ENCODE measurements at regions not wholly inside any gene's neighbourhood (a gene's known extent, or its start where the extent isn't known, plus 50 kb on each side); places are given as distances from the start of the nearest gene placed in this dataset.

DNA sequence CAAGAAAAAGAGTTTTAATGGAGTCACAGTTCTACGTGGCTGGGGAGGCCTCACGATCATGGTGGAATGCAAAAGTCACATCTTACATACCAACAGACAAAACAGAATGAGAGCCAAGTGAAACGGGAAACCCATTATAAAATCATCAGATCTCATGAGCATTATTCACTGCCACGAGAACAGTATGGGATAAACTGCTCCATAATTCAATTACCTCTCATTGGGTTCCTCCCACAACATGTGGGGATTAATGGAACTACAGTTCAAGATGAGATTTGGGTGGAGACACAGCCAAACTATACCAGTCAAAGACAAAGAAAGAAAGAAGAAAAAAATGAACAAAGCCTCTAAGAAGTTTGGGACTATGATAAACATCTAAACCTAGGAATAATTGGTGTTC, 158.9 kb downstream of the GC start:
- H3K9ac ChIP-seq (ENCODE audit: extremely low read depth, low read length, poor library complexity, severe bottlenecking): no peak overlapping the region
- H3K9me3 Mint-ChIP-seq: peaks cover 70% of the 10 kb centered on the region
- no peaks in the 10 kb centered on the region for H3K4me1 Mint-ChIP-seq
- TF ChIP-seq, protein P1, sequence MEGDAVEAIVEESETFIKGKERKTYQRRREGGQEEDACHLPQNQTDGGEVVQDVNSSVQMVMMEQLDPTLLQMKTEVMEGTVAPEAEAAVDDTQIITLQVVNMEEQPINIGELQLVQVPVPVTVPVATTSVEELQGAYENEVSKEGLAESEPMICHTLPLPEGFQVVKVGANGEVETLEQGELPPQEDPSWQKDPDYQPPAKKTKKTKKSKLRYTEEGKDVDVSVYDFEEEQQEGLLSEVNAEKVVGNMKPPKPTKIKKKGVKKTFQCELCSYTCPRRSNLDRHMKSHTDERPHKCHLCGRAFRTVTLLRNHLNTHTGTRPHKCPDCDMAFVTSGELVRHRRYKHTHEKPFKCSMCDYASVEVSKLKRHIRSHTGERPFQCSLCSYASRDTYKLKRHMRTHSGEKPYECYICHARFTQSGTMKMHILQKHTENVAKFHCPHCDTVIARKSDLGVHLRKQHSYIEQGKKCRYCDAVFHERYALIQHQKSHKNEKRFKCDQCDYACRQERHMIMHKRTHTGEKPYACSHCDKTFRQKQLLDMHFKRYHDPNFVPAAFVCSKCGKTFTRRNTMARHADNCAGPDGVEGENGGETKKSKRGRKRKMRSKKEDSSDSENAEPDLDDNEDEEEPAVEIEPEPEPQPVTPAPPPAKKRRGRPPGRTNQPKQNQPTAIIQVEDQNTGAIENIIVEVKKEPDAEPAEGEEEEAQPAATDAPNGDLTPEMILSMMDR (conservative IDR thresholded peaks at IDR 0.05): peak; percentile 12
- no peak for DNase-seq
- no peaks in the 10 kb centered on the region for H3K4me1 ChIP-seq (ENCODE audit: control insufficient read depth, insufficient read depth, low read length)
- no peaks in the 10 kb centered on the region for H3K27me3 ChIP-seq (ENCODE audit: control insufficient read depth, insufficient read depth, low read length, poor library complexity, severe bottlenecking)
- H3K27ac Mint-ChIP-seq: no peak overlapping the region
- no peak overlapping the region for H3K4me3 ChIP-seq (ENCODE audit: low read length)
- no peak overlapping the region for H3K27ac ChIP-seq (ENCODE audit: low read depth, low read length)
- peaks cover 23% of the 10 kb centered on the region for H3K36me3 Mint-ChIP-seq (ENCODE audit: low read depth)
- H3K4me3 Mint-ChIP-seq: no peak overlapping the region
- no peaks in the 10 kb centered on the region for H3K36me3 ChIP-seq (ENCODE audit: control insufficient read depth, insufficient read depth, low read length)
- peaks cover 41% of the 10 kb centered on the region for H3K9me3 ChIP-seq (ENCODE audit: control insufficient read depth, low read length)
- WGBS, 2 experiments (ENCODE audit: insufficient coverage in 1 of 2, insufficient read length in 1 of 2): 60 to 91% methylated on average over 1 to 4 of the region's 4 CpGs
- H3K27me3 Mint-ChIP-seq (ENCODE audit: insufficient read depth): no peaks in the 10 kb centered on the region
